ENCODE measurements at regions not wholly inside any gene's neighbourhood (a gene's known extent, or its start where the extent isn't known, plus 50 kb on each side); places are given as distances from the start of the nearest gene placed in this dataset.

- TF ChIP-seq MXI1 (conservative IDR thresholded peaks at IDR 0.05; ENCODE audit: poor library complexity, severe bottlenecking): no peak
- no peak for TF ChIP-seq POLR2AphosphoS5 (IDR thresholded peaks at IDR 0.05)
- no peak for TF ChIP-seq CTCF (IDR thresholded peaks at IDR 0.05; ENCODE audit: poor library complexity, severe bottlenecking)
- no peak for TF ChIP-seq EZH2 (IDR thresholded peaks at IDR 0.05; ENCODE audit: borderline replicate concordance, insufficient read depth, low read length, poor library complexity, severe bottlenecking)
- TF ChIP-seq REST (IDR thresholded peaks at IDR 0.05; ENCODE audit: borderline replicate concordance): no peak
These were observed 658.1 kb upstream of the ARRDC3 start for GRCh38 chr5:92041206-92041605.
